ENCODE measurements at regions not wholly inside any gene's neighbourhood (a gene's known extent, or its start where the extent isn't known, plus 50 kb on each side); places are given as distances from the start of the nearest gene placed in this dataset.

GRCh38 chr12:9329019-9329418, 120.8 kb upstream of the PZP start:
- no peak overlapping the region for H2BK5ac ChIP-seq (ENCODE audit: insufficient read length, low read length)
- no peaks in the 10 kb centered on the region for H3K4me1 ChIP-seq (ENCODE audit: insufficient read depth, low read length)
- H4K20me1 ChIP-seq (ENCODE audit: control insufficient read depth, insufficient read depth, insufficient read length), result no peaks in the 10 kb centered on the region
- no peaks in the 10 kb centered on the region for H3K79me1 ChIP-seq (ENCODE audit: insufficient read depth, low read depth, low read length, poor library complexity, severe bottlenecking)
- no peaks in the 10 kb centered on the region for H3K79me2 ChIP-seq (ENCODE audit: insufficient read depth, low read length)
- H3K9me3 Mint-ChIP-seq, result no peaks in the 10 kb centered on the region
- no CpG with 5 or more reads among the region's 5 CpGs for WGBS (ENCODE audit: extremely low coverage, insufficient read length, low lambda C conversion rate)
- H2BK12ac ChIP-seq (ENCODE audit: insufficient read length, low read depth, low read length), result no peak overlapping the region
- H3K9me3 ChIP-seq (ENCODE audit: control insufficient read depth, low read depth, low read length), result no peaks in the 10 kb centered on the region
- no peak overlapping the region for H3K4me3 Mint-ChIP-seq
- H3K27me3 ChIP-seq (ENCODE audit: insufficient read depth, low read length), result no peaks in the 10 kb centered on the region
- H3K4me1 Mint-ChIP-seq, result peaks cover 2 to 3% of the 10 kb centered on the region in 2 experiments; a peak in 2 of 4 replicates
- H3K9ac ChIP-seq (ENCODE audit: extremely low read depth, insufficient read length, low read length), result no peak overlapping the region
- H4K91ac ChIP-seq (ENCODE audit: insufficient read length, low read depth, low read length), result no peak overlapping the region
- H2AFZ ChIP-seq (ENCODE audit: low read length), result no peak overlapping the region
- H3K27me3 Mint-ChIP-seq (ENCODE audit: low read depth), result no peaks in the 10 kb centered on the region
- TF ChIP-seq, protein P1, sequence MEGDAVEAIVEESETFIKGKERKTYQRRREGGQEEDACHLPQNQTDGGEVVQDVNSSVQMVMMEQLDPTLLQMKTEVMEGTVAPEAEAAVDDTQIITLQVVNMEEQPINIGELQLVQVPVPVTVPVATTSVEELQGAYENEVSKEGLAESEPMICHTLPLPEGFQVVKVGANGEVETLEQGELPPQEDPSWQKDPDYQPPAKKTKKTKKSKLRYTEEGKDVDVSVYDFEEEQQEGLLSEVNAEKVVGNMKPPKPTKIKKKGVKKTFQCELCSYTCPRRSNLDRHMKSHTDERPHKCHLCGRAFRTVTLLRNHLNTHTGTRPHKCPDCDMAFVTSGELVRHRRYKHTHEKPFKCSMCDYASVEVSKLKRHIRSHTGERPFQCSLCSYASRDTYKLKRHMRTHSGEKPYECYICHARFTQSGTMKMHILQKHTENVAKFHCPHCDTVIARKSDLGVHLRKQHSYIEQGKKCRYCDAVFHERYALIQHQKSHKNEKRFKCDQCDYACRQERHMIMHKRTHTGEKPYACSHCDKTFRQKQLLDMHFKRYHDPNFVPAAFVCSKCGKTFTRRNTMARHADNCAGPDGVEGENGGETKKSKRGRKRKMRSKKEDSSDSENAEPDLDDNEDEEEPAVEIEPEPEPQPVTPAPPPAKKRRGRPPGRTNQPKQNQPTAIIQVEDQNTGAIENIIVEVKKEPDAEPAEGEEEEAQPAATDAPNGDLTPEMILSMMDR (conservative IDR thresholded peaks at IDR 0.05), result no peak
- no peak overlapping the region for H3K18ac ChIP-seq (ENCODE audit: insufficient read length, low read depth, low read length)
- H3K23ac ChIP-seq (ENCODE audit: insufficient read length, low read depth, low read length), result no peak overlapping the region
- no peak overlapping the region for H2BK120ac ChIP-seq (ENCODE audit: low read depth, low read length, poor library complexity, severe bottlenecking)
- H3T11ph ChIP-seq (ENCODE audit: low read length), result no peak overlapping the region
- no peak overlapping the region for H2BK20ac ChIP-seq (ENCODE audit: low read depth, low read length, poor library complexity, severe bottlenecking)
- H3K23me2 ChIP-seq (ENCODE audit: insufficient read length, low read depth, low read length, poor library complexity, severe bottlenecking), result no peaks in the 10 kb centered on the region
- no peak overlapping the region for H3K4me2 ChIP-seq (ENCODE audit: insufficient read depth, insufficient read length, low read length)
- H3K27ac ChIP-seq (ENCODE audit: insufficient read length, low read depth, low read length), result no peak overlapping the region
- no peak overlapping the region for H2BK15ac ChIP-seq (ENCODE audit: low read depth, low read length)
- H2AK5ac ChIP-seq (ENCODE audit: insufficient read length, low read length), result no peak overlapping the region
- H3K14ac ChIP-seq (ENCODE audit: insufficient read depth, low read length), result no peak overlapping the region
- H3K27ac Mint-ChIP-seq, result no peak overlapping the region
- H3K4ac ChIP-seq (ENCODE audit: low read depth, low read length), result no peak overlapping the region
- H4K8ac ChIP-seq (replicated peaks; ENCODE audit: insufficient read length, low read depth, low read length), result no peak overlapping the region
- peaks cover 0 to 29% (median 9%) of the 10 kb centered on the region in 3 experiments; a peak in 4 of 7 replicates for H3K36me3 Mint-ChIP-seq (ENCODE audit: insufficient read depth in 1 of 3, low read depth in 3 of 3)
- DNase-seq, result no peak
- H4K5ac ChIP-seq (ENCODE audit: insufficient read length, low read depth, low read length), result no peak overlapping the region
- H3K56ac ChIP-seq (ENCODE audit: insufficient read length, low read depth, low read length), result no peak overlapping the region

Measured in H9 (cell line).